SK-N-SH (cell line): ENCODE measurements at regions not wholly inside any gene's neighbourhood (a gene's known extent, or its start where the extent isn't known, plus 50 kb on each side); places are given as distances from the start of the nearest gene placed in this dataset.

Source experiments
- CTCF ChIA-PET: fragments of 300-600, 350-600 bp; formaldehyde crosslinking; extraction: SDS; loops from one replicate; lab custom pipeline; 2021; lab: Yijun Ruan, JAX
- POLR2A ChIA-PET: fragments of 350-600 bp; sonication (Branson Sonifier 250); formaldehyde crosslinking; extraction: SDS; loops from one replicate; lab custom pipeline; 2020; ENCODE audit warnings: antibody characterized with exemption, inconsistent platforms; lab: Yijun Ruan, JAX
- DNase-seq: peaks from one replicate; pipeline ENCODE4 v3.0.0; 2012
- H2AFZ ChIP-seq: fragments of 200-600 bp; sonication (generic); 2 replicates; pipeline ENCODE4 v1.8.1; 2016; ENCODE audit warnings: antibody characterized with exemption, mild to moderate bottlenecking, low read depth
- H3F3A ChIP-seq: fragments of 200-600 bp; sonication (generic); replicated peaks from 2 replicates; pipeline ENCODE3; 2016; ENCODE audit warnings: antibody characterized with exemption, mild to moderate bottlenecking; ENCODE audit not compliant: insufficient read depth
- H3K27ac ChIP-seq, 2 experiments: fragments of 200-500 bp in 1 of 2; fragments of 200-600 bp in 1 of 2; sonication (Bioruptor generic) in 1 of 2; sonication (generic), shearing (Covaris generic) in 1 of 2; 2 replicates each; pipeline versions ENCODE4 v1.5.1 to v1.6.1; 2014 to 2016; ENCODE audit warnings: low read depth in 2 of 2, inconsistent platforms in 1 of 2, low read length in 1 of 2, mild to moderate bottlenecking in 1 of 2, mixed read lengths in 1 of 2
- H3K27me3 ChIP-seq: fragments of 200-600 bp; sonication (generic), shearing (Covaris generic); 2 replicates; pipeline ENCODE4 v1.6.1; 2016; ENCODE audit warnings: mixed run types; ENCODE audit not compliant: insufficient read depth
- H3K36me3 ChIP-seq, 2 experiments: fragments of 200-500 bp in 1 of 2; fragments of 200-600 bp in 1 of 2; sonication (Bioruptor generic) in 1 of 2; sonication (generic) in 1 of 2; replicated peaks in 1 of 2; 2 replicates each; pipeline versions ENCODE3 to v1.5.1; 2014 to 2016; ENCODE audit warnings: low read length in 1 of 2, mild to moderate bottlenecking in 1 of 2; ENCODE audit not compliant: insufficient read depth in 2 of 2, control insufficient read depth in 1 of 2
- H3K4me1 ChIP-seq, 2 experiments: fragments of 200-500 bp in 1 of 2; fragments of 200-600 bp in 1 of 2; sonication (Bioruptor generic) in 1 of 2; sonication (generic), shearing (Covaris generic) in 1 of 2; 2 replicates each; pipeline versions ENCODE4 v1.5.1 to v1.6.1; 2014 to 2016; ENCODE audit warnings: low read depth in 1 of 2, low read length in 1 of 2, mixed run types in 1 of 2; ENCODE audit not compliant: insufficient read depth in 2 of 2, control insufficient read depth in 1 of 2
- H3K4me2 ChIP-seq: fragments of 200-600 bp; sonication (generic), shearing (Covaris generic); 2 replicates; pipeline ENCODE4 v1.6.1; 2017; ENCODE audit warnings: mixed run types
- H3K4me3 ChIP-seq, 2 experiments: fragments of 200-500 bp in 1 of 2; fragments of 200-600 bp in 1 of 2; sonication (Bioruptor generic) in 1 of 2; sonication (generic), shearing (Covaris generic) in 1 of 2; 2 replicates each; pipeline versions ENCODE4 v1.5.1 to v1.8.1; 2014 to 2016; ENCODE audit warnings: low read depth in 2 of 2, inconsistent platforms in 1 of 2, low read length in 1 of 2, mild to moderate bottlenecking in 1 of 2, mixed read lengths in 1 of 2, moderate library complexity in 1 of 2
- H3K79me2 ChIP-seq: fragments of 200-600 bp; sonication (generic); 2 replicates; pipeline ENCODE4 v1.8.1; 2017; ENCODE audit warnings: mild to moderate bottlenecking; ENCODE audit not compliant: insufficient read depth
- H3K9ac ChIP-seq: fragments of 200-600 bp; sonication (generic); 2 replicates; pipeline ENCODE4 v1.6.1; 2017; ENCODE audit warnings: mixed run types
- H3K9me2 ChIP-seq: fragments of 200-600 bp; sonication (generic); 2 replicates; pipeline ENCODE4 v1.6.1; 2017; ENCODE audit warnings: mixed run types
- H3K9me3 ChIP-seq: fragments of 200-600 bp; sonication (generic); 2 replicates; pipeline ENCODE4 v1.6.1; 2017; ENCODE audit warnings: mixed run types, mild to moderate bottlenecking, moderate library complexity
- H4K20me1 ChIP-seq: fragments of 200-600 bp; sonication (generic); 2 replicates; pipeline ENCODE4 v1.6.1; 2017; ENCODE audit warnings: mild to moderate bottlenecking, mixed run types; ENCODE audit not compliant: insufficient read depth
- ELF1 ChIP-seq: IDR thresholded peaks from 2 replicates; pipeline ENCODE4 v1.4.0; 2012
- FOXM1 ChIP-seq: IDR thresholded peaks from 2 replicates; pipeline ENCODE4 v1.4.0; 2012; ENCODE audit warnings: low read depth, mild to moderate bottlenecking
- GATA2 ChIP-seq: sonication (generic); formaldehyde crosslinking; IDR thresholded peaks from 2 replicates; pipeline ENCODE4 v1.5.0; 2020; ENCODE audit warnings: mild to moderate bottlenecking, missing genetic modification reagents
- MEF2A ChIP-seq: IDR thresholded peaks from 2 replicates; pipeline ENCODE4 v1.4.0; 2012; ENCODE audit warnings: low read depth, borderline replicate concordance
- MXI1 ChIP-seq: IDR thresholded peaks from 2 replicates; pipeline ENCODE4 v1.6.1; 2012; ENCODE audit warnings: mild to moderate bottlenecking, low read depth, low read length, improper control_type of control experiment
- NFIC ChIP-seq: IDR thresholded peaks from 2 replicates; pipeline ENCODE4 v1.4.0; 2012; ENCODE audit warnings: borderline replicate concordance
- NRF1 ChIP-seq: IDR thresholded peaks from 2 replicates; pipeline ENCODE4 v1.6.1; 2012; ENCODE audit warnings: low read depth, mild to moderate bottlenecking, low read length
- POLR2AphosphoS5 ChIP-seq: IDR thresholded peaks from 2 replicates; pipeline ENCODE4 v1.6.1; 2012; ENCODE audit warnings: low read depth, low read length
- RCOR1 ChIP-seq: fragments of 150-350 bp; IDR thresholded peaks from 2 replicates; pipeline ENCODE4 v1.6.1; 2017; ENCODE audit warnings: antibody characterized with exemption, low read length
- REST ChIP-seq: IDR thresholded peaks from 2 replicates; pipeline ENCODE4 v1.6.1; 2012; ENCODE audit warnings: mild to moderate bottlenecking, low read depth, low read length, moderate library complexity
- SIN3A ChIP-seq: IDR thresholded peaks from 2 replicates; pipeline ENCODE4 v1.6.1; 2012; ENCODE audit warnings: low read depth, mild to moderate bottlenecking, low read length, moderate library complexity, borderline replicate concordance
- TAF1 ChIP-seq: IDR thresholded peaks from 2 replicates; pipeline ENCODE4 v1.6.1; 2012; ENCODE audit warnings: low read depth, mild to moderate bottlenecking, low read length, moderate library complexity, borderline replicate concordance
- TEAD4 ChIP-seq: IDR thresholded peaks from 2 replicates; pipeline ENCODE4 v1.4.0; 2012; ENCODE audit warnings: mild to moderate bottlenecking, borderline replicate concordance; ENCODE audit not compliant: insufficient read depth
- USF2 ChIP-seq: fragments of 150-350 bp; IDR thresholded peaks from 2 replicates; pipeline ENCODE4 v1.6.1; 2017; ENCODE audit warnings: antibody characterized with exemption, low read length, low read depth, borderline replicate concordance
- YY1 ChIP-seq: IDR thresholded peaks from 2 replicates; pipeline ENCODE4 v1.4.0; 2012; ENCODE audit warnings: low read depth, mild to moderate bottlenecking
- WGBS: methylation state at CpG from one replicate; pipeline ENCODE4 v1.1.6; 2017; ENCODE audit warnings: low lambda C conversion rate; 5-methylcytosine and 5-hydroxymethylcytosine counted together
- TF ChIP-seq, protein P1 (sequence below): fragments of 150-350 bp; IDR thresholded peaks from 2 replicates; pipeline ENCODE4 v1.6.1; 2016; ENCODE audit warnings: mild to moderate bottlenecking, low read depth, low read length
- TF ChIP-seq, protein P2 (sequence below): IDR thresholded peaks from 2 replicates; pipeline ENCODE4 v1.4.0; 2012; ENCODE audit warnings: low read depth

GRCh38 chr7:155226261-155227003, 71.2 kb upstream of the INSIG1 start (continued):
- TF ChIP-seq SIN3A: no peak

DNA sequence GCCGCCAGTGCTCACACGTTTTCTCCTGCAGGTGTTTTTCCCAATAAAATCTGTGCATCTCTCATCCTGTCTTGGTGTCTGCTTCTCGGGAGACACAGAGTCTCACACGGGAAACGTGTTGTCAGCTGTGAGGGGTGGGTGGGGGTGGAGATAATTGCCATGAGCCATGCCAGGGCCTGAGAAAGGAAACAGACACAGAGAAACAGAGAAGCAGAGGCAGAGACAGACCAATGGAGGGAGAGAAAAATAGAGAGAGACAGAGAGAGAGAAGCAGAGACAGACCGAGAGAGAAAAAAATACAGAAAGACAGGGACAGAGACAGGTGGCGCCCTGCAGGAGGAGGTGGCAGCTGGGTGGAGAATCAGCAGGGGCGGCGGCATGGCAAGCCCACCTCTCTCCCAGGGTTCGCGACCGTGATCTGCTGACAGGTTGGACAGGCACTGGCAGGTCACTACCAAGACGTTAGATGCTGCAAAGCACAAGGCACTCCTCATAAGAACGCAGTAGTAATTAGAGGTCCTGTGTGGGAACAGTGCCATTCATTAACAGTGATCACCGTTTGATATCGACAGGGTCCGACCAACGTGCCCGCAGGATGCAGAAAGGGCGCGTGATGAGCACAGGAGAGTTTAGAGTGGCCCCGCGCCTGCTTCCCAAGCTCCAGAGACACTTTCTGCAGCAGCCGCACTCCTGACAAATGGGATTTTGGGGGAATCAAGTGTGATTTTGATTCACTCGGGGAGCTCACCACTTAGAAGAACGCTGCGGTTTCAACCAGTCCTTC, 70.5 kb upstream of the INSIG1 start:
- no peaks in the 10 kb centered on the region for H3K9me2 ChIP-seq
- no peaks in the 10 kb centered on the region for H3F3A ChIP-seq
- WGBS: 78% methylated on average over 27 of the region's 27 CpGs
- no peak overlapping the region for H3K4me3 ChIP-seq
- no peak overlapping the region for H3K4me2 ChIP-seq
- peaks cover 5 to 25% of the 10 kb centered on the region in 2 experiments; a peak in 2 of 4 replicates for H3K4me1 ChIP-seq
- ChIA-PET POLR2A (no interaction called here), CTCF (interaction anchor here (1.0 to 5.2 kb wide), 5 partner anchors 12 to 300 kb away, joined by 3 to 27 read pairs (median 5); no protein-coding TSS in a partner anchor)
- no peaks in the 10 kb centered on the region for H3K79me2 ChIP-seq
- no peak overlapping the region for H2AFZ ChIP-seq
- H3K9me3 ChIP-seq: no peaks in the 10 kb centered on the region
- H3K36me3 ChIP-seq: no peaks in the 10 kb centered on the region
- peak; percentile 50; the same call in 1 of the 2 replicates for TF ChIP-seq MXI1
- no peak for TF ChIP-seq ELF1
- TF ChIP-seq GATA2: no peak
- no peak overlapping the region for H3K27ac ChIP-seq
- H3K27me3 ChIP-seq: no peaks in the 10 kb centered on the region
- H4K20me1 ChIP-seq: no peaks in the 10 kb centered on the region
- no peak overlapping the region for H3K9ac ChIP-seq
- peak; percentile 77 for DNase-seq

DNA sequence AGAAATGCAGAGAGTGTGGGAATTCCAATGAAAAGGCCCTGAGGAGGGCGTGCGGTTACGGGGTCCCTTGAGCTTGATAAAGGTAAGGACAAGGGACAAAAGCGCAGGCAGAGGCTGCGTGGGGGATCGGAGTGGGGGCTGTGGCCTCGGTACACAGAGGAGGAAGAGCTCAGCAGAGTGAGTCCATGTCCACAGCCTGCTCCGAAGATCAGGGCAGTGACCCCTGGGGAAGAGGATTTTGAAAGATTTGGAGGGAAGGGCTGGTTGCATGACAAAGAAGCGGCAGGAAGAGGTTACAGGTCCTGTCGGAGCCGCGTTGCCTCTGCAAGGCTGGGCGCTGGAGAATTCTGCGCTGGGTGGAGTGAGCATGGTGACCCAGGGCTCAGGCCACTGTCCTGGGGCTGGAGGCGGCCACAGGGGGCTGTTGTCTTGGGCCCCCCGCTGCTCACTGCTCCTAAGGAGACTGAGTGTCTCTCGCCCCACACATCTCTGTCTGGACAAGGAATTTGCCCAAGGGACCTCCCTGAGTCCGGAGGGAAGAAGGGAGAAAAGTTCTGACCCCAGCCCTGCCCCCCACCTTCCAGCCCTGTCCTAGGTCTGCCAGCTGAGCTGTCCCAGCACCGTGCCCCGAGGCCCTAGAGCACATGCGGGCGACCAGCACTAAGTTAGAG, 69.8 kb upstream of the INSIG1 start:
- no peaks in the 10 kb centered on the region for H3K9me2 ChIP-seq
- no peaks in the 10 kb centered on the region for H3K27me3 ChIP-seq
- H3K9me3 ChIP-seq: no peaks in the 10 kb centered on the region
- no peak overlapping the region for H3K27ac ChIP-seq
- H3K9ac ChIP-seq: no peak overlapping the region
- H3K79me2 ChIP-seq: no peaks in the 10 kb centered on the region
- TF ChIP-seq NRF1 (no peak), FOXM1 (no peak), MEF2A (no peak), ELF1 (no peak), REST (no peak), RCOR1 (no peak), TEAD4 (no peak), YY1 (no peak), TAF1 (no peak), USF2 (no peak), NFIC (no peak), POLR2AphosphoS5 (no peak)
- TF ChIP-seq, protein P1, sequence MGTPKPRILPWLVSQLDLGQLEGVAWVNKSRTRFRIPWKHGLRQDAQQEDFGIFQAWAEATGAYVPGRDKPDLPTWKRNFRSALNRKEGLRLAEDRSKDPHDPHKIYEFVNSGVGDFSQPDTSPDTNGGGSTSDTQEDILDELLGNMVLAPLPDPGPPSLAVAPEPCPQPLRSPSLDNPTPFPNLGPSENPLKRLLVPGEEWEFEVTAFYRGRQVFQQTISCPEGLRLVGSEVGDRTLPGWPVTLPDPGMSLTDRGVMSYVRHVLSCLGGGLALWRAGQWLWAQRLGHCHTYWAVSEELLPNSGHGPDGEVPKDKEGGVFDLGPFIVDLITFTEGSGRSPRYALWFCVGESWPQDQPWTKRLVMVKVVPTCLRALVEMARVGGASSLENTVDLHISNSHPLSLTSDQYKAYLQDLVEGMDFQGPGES: no peak
- TF ChIP-seq, protein P2, sequence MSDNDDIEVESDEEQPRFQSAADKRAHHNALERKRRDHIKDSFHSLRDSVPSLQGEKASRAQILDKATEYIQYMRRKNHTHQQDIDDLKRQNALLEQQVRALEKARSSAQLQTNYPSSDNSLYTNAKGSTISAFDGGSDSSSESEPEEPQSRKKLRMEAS: no peak
- ChIA-PET POLR2A (interaction anchor here (0.7 kb wide), 1 partner anchor 69 kb away, joined by 4 read pairs; no protein-coding TSS in a partner anchor), CTCF (interaction anchor here (1.3 to 5.2 kb wide), 3 partner anchors 13 to 117 kb away, joined by 3 to 27 read pairs (median 7); no protein-coding TSS in a partner anchor)
- H3K36me3 ChIP-seq: no peaks in the 10 kb centered on the region
- H3F3A ChIP-seq: no peaks in the 10 kb centered on the region
- WGBS: 87% methylated on average over 19 of the region's 22 CpGs
- H3K4me1 ChIP-seq: peaks cover 5 to 25% of the 10 kb centered on the region in 2 experiments; a peak in 2 of 4 replicates
- H2AFZ ChIP-seq: no peak overlapping the region
- H3K4me3 ChIP-seq: no peak overlapping the region
- peak; percentile 64 for DNase-seq
- H4K20me1 ChIP-seq: no peaks in the 10 kb centered on the region
- no peak overlapping the region for H3K4me2 ChIP-seq
